DMS153 treated with DMSO at 0.1 percent for 48 hours (cell line): ENCODE measurements at regions not wholly inside any gene's neighbourhood (a gene's known extent, or its start where the extent isn't known, plus 50 kb on each side); places are given as distances from the start of the nearest gene placed in this dataset.

Source experiments
- DNase-seq: peaks from one replicate; lab custom pipeline; 2025; ENCODE audit not compliant: unreplicated experiment; lab: John Stamatoyannopoulos, UW

DNA sequence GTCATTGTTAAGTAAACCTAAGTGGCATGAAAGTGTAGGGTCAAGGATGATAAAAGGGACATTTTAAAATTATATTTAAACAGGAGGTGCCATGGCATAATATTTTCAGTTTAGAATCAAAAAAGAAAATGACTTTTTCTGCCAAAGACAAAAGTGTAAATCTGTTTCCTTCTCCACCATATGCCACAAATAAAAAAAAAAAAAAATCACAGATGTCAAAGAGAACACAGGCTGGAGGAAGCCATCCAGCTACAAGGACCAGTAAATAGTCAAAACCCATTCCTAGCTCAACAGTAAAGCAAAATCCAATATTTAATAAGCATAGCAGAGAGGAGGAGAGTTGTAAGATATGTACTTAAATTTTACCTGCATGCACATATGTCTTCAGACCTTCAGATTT lies 321.3 kb upstream of the TMEM229A start:
- no peak for DNase-seq

DNA sequence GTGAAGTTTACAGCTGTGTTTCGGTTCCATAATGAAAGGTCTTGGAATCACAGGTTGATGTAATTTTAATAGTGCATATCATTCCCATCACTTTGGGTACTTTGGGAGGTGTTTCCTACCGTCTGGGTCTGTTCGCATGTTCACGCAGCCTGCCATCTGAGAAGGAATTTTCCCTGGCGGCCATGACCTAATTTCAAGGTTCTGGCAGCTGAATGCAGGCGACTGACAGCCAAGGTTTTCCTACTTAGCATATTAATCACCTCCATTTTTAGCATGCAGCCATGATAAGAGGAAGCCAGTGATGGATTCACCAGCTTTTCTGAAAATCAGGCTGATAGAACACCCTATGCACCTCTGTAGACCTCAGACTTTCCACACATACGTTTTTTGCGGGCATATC lies 319.1 kb upstream of the TMEM229A start:
- no peak for DNase-seq

- DNase-seq = no peak
Observed at GRCh38 chr7:124349443-124349842, 316.6 kb upstream of the TMEM229A start.

GRCh38 chr7:124338861-124339260 lies 306.0 kb upstream of the TMEM229A start:
- no peak for DNase-seq

DNA sequence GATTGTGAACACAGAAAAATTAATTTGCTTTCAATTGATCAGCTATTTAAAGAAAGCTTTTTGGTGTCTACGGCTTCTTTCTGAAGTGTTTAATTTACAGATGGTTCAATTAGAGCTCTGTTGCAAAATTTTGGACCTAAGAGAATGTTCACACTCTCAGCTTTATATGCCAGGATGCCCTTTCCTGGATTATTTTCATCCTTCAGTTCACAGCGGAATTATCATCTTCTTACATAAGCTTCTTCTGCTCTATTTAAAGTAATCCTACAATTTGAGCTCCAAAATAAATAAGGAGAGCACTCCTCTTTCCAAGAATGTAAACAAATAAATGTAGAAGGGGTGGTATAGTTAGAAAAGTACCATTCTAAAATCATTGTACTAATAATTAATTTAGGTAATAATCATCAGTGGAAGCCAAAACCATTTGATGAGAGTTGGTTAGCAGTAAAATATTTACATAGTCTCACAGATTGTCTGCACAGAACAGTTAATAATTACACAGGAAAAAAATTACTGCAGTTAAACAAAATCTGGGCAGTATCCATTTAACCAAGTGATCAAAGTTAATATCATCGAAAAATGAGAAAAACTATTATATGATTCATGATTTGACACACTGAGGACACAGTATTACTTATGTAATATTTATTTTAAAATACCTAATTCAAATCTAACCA lies 298.0 kb upstream of the TMEM229A start:
- DNase-seq = no peak

- DNase-seq = no peak
Observed at GRCh38 chr7:124328774-124329173, 295.9 kb upstream of the TMEM229A start.

DNA sequence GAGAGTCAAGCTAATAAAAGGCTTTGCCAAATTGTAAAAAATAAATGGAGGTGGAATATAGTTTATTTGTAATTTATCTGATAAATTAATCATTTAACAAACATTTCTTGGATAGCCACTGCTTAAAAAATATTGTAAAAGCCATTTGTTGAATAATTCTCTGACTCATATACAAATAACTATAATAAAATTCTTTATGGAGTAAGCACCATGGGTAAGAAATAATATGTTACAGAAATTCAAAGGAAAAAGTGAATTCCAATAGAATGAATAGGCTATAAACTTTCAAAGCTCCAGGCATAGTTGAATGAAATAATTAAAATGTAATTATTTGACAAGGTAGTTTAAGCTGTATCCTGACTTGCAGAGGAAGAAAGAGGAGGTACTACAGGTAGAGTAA lies 291.4 kb upstream of the TMEM229A start:
- DNase-seq = no peak

DNA sequence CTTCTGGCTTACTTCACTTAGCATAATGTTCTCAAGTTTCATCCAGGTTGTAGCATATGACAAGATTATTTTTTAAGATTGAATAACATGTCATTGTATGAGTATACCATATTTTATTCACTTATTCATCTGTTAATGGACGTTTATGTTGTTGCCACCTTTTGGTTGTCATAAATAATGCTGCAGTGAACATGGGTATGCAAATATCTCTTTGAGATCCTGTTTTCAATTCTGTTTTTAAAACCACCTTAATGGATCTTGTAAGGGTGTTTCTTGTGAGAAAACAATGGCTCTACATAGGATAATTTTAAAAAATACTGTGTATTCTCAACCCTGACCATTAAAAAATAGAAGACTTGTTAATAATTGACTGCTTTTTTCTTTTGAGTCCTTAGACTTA lies 290.7 kb upstream of the TMEM229A start:
- DNase-seq = no peak

DNA sequence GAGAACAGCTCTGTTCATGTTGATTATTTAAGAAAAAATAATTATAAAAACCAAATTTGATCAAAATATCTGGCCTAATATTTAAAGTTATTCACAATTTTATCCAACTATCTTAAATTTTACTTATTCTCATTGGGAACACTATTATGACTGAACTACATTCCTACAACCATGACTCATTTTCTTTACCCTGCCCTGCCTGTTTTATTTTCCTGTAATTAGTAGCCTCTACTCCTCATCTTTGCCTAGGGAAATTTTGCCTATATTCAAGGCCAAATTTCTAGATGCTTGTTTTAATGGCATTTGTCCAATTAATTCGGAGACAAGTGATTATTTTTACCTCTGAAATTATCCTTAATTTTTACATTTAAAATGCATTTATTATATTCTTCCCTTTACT lies 289.7 kb upstream of the TMEM229A start:
- no peak for DNase-seq

- DNase-seq = no peak
Observed at GRCh38 chr7:124318721-124319450, 286.0 kb upstream of the TMEM229A start.

GRCh38 chr7:124310934-124311390 lies 278.1 kb upstream of the TMEM229A start:
- no peak for DNase-seq

DNA sequence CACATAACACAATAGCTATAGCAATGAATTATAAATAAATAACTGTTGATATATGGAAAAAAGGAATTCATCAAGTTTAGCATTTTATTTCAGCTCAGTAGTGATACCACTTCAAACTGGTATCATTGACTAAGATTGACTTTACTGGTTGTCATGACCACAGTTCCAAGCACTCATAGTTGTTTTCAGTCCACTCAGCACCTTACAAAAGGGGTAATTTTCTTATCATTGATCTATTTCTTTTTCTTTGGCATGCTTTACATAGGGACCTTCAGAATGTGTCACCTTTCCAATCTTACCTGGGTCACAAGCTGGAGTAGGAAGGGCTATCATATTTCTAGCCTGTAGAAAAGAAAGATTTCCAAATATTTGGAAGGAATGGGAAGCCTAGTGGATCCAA lies 275.5 kb upstream of the TMEM229A start:
- no peak for DNase-seq

GRCh38 chr7:124295289-124295688 lies 262.4 kb upstream of the TMEM229A start:
- DNase-seq = no peak

GRCh38 chr7:124284937-124285336 lies 252.1 kb upstream of the TMEM229A start:
- DNase-seq = no peak

- peak; percentile 25 for DNase-seq
Observed at GRCh38 chr7:124276005-124276622, 243.2 kb upstream of the TMEM229A start.

- peak; percentile 10 for DNase-seq
Observed at GRCh38 chr7:124275411-124275810, 242.5 kb upstream of the TMEM229A start.

DNA sequence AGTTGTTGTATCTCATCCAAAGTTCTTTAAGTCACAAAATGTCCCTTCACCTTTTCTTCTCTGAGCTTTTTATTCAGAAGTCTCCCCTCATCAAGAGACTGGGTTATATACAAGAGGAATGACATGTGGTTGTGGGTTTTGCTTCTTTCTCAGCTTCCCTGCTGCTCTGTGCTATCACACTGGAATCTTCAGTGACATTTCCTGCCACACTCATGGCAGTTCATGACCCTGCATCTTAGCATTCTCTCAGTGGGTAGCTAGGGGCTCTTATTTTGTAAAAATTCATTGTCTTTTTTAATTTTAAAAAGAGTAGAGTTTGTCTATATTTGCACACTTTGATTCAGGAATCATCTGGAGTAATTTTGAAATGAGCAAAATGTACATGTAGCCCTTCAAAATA lies 236.9 kb upstream of the TMEM229A start:
- DNase-seq = no peak

GRCh38 chr7:124267154-124267553 lies 234.3 kb upstream of the TMEM229A start:
- DNase-seq = no peak

GRCh38 chr7:124263232-124263827 lies 230.5 kb upstream of the TMEM229A start:
- DNase-seq = no peak

DNA sequence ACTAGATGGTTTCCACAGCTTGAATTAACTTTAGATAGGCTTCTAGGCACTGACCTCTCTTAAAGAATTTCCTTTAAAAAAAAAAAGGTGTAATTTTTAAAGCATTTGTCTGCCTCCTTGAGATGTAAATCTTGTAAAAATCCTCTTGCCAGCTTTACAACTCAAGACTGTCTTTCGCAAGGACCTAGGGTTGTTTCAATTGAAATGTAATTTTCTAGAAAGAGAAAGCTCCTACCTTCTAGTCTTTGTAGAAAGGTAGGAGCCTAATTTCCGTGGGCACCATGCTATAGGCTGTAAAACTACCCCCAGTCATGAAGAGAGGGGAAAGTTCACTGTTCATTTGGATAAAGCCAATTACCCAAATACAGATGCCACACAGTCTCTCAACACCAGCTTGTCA lies 228.8 kb upstream of the TMEM229A start:
- DNase-seq = no peak

- no peak for DNase-seq
Observed at GRCh38 chr7:124257638-124258308, 224.9 kb upstream of the TMEM229A start.
